ENCODE measurements at regions not wholly inside any gene's neighbourhood (a gene's known extent, or its start where the extent isn't known, plus 50 kb on each side); places are given as distances from the start of the nearest gene placed in this dataset.

- TF ChIP-seq EZH2 (IDR thresholded peaks at IDR 0.05; ENCODE audit: low read length, missing control alignments) (no peak), CTCF (conservative IDR thresholded peaks at IDR 0.05 in 1 of 2, IDR thresholded peaks at IDR 0.05 in 1 of 2; ENCODE audit: low read depth in 1 of 2, low read length in 2 of 2) (no peak)
- Histone ChIP-seq H3K4me2 (ENCODE audit: extremely low read depth, insufficient read depth, low read length) (no peak overlapping the region), H3K36me3 (ENCODE audit: control insufficient read depth, insufficient read depth, low read length) (no peaks in the 10 kb centered on the region), H3K4me1 (ENCODE audit: control insufficient read depth, extremely low read depth, insufficient read depth, low read length) (no peaks in the 10 kb centered on the region), H3K9me3 (ENCODE audit: control insufficient read depth, insufficient read depth, low read depth, low read length) (no peaks in the 10 kb centered on the region), H3K9ac (ENCODE audit: insufficient read depth, low read length) (no peak overlapping the region), H4K20me1 (ENCODE audit: control insufficient read depth, extremely low read depth, insufficient read depth, low read length) (no peaks in the 10 kb centered on the region), H3K27me3 (ENCODE audit: control insufficient read depth, insufficient read depth, low read length) (no peaks in the 10 kb centered on the region), H2AFZ (ENCODE audit: low read length) (no peak overlapping the region), H3K27ac (ENCODE audit: insufficient read depth, low read length) (no peak overlapping the region), H3K4me3 (replicated peaks in 1 of 4; ENCODE audit: control extremely low read depth in 1 of 4, insufficient read depth in 1 of 4, low read depth in 3 of 4, low read length in 4 of 4) (no peak overlapping the region), H3K79me2 (ENCODE audit: control insufficient read depth, insufficient read depth, low read length) (no peaks in the 10 kb centered on the region)
- no peak for DNase-seq (ENCODE audit: low read depth in 2 of 2)
Measured at GRCh38 chr18:78871618-78872017, 108.0 kb upstream of the SALL3 start.

- Histone ChIP-seq H4K20me1 (ENCODE audit: control insufficient read depth, extremely low read depth, insufficient read depth, low read length) (no peaks in the 10 kb centered on the region), H3K36me3 (ENCODE audit: control insufficient read depth, insufficient read depth, low read length) (no peaks in the 10 kb centered on the region), H3K4me3 (replicated peaks in 1 of 4; ENCODE audit: control extremely low read depth in 1 of 4, insufficient read depth in 1 of 4, low read depth in 3 of 4, low read length in 4 of 4) (no peak overlapping the region), H3K4me2 (ENCODE audit: extremely low read depth, insufficient read depth, low read length) (no peak overlapping the region), H3K9ac (ENCODE audit: insufficient read depth, low read length) (no peak overlapping the region), H2AFZ (ENCODE audit: low read length) (no peak overlapping the region), H3K27ac (ENCODE audit: insufficient read depth, low read length) (no peak overlapping the region), H3K4me1 (ENCODE audit: control insufficient read depth, extremely low read depth, insufficient read depth, low read length) (no peaks in the 10 kb centered on the region), H3K9me3 (ENCODE audit: control insufficient read depth, insufficient read depth, low read depth, low read length) (no peaks in the 10 kb centered on the region), H3K79me2 (ENCODE audit: control insufficient read depth, insufficient read depth, low read length) (no peaks in the 10 kb centered on the region), H3K27me3 (ENCODE audit: control insufficient read depth, insufficient read depth, low read length) (no peaks in the 10 kb centered on the region)
- TF ChIP-seq CTCF (conservative IDR thresholded peaks at IDR 0.05 in 1 of 2, IDR thresholded peaks at IDR 0.05 in 1 of 2; ENCODE audit: low read depth in 1 of 2, low read length in 2 of 2) (no peak), EZH2 (IDR thresholded peaks at IDR 0.05; ENCODE audit: low read length, missing control alignments) (no peak)
- peak in 1 of 2 donors; percentile 21 for DNase-seq (ENCODE audit: low read depth in 2 of 2)
Measured at GRCh38 chr18:78873926-78874500, 105.6 kb upstream of the SALL3 start.

- Histone ChIP-seq H3K4me1 (ENCODE audit: control insufficient read depth, extremely low read depth, insufficient read depth, low read length) (no peaks in the 10 kb centered on the region), H3K27ac (ENCODE audit: insufficient read depth, low read length) (no peak overlapping the region), H3K36me3 (ENCODE audit: control insufficient read depth, insufficient read depth, low read length) (no peaks in the 10 kb centered on the region), H4K20me1 (ENCODE audit: control insufficient read depth, extremely low read depth, insufficient read depth, low read length) (no peaks in the 10 kb centered on the region), H3K79me2 (ENCODE audit: control insufficient read depth, insufficient read depth, low read length) (no peaks in the 10 kb centered on the region), H3K4me2 (ENCODE audit: extremely low read depth, insufficient read depth, low read length) (no peak overlapping the region), H3K27me3 (ENCODE audit: control insufficient read depth, insufficient read depth, low read length) (no peaks in the 10 kb centered on the region), H2AFZ (ENCODE audit: low read length) (no peak overlapping the region), H3K9me3 (ENCODE audit: control insufficient read depth, insufficient read depth, low read depth, low read length) (no peaks in the 10 kb centered on the region), H3K4me3 (replicated peaks in 1 of 4; ENCODE audit: control extremely low read depth in 1 of 4, insufficient read depth in 1 of 4, low read depth in 3 of 4, low read length in 4 of 4) (no peak overlapping the region), H3K9ac (ENCODE audit: insufficient read depth, low read length) (no peak overlapping the region)
- DNase-seq (ENCODE audit: low read depth in 2 of 2): no peak
- TF ChIP-seq CTCF (conservative IDR thresholded peaks at IDR 0.05 in 1 of 2, IDR thresholded peaks at IDR 0.05 in 1 of 2; ENCODE audit: low read depth in 1 of 2, low read length in 2 of 2) (no peak), EZH2 (IDR thresholded peaks at IDR 0.05; ENCODE audit: low read length, missing control alignments) (no peak)
Measured at GRCh38 chr18:78875016-78875777, 104.4 kb upstream of the SALL3 start.

Data from fibroblast of lung (primary cell).